HepG2 (cell line): ENCODE measurements at regions not wholly inside any gene's neighbourhood (a gene's known extent, or its start where the extent isn't known, plus 50 kb on each side); places are given as distances from the start of the nearest gene placed in this dataset.

ENCODE experiments used
- KDM5B ChIP-seq: sonication (generic); formaldehyde crosslinking; IDR thresholded peaks from 2 replicates; pipeline ENCODE4 v1.4.0; 2020; ENCODE audit warnings: missing genetic modification reagents, mild to moderate bottlenecking, borderline replicate concordance
- NFE2 ChIP-seq: sonication (generic); formaldehyde crosslinking; IDR thresholded peaks from 2 replicates; pipeline ENCODE4 v1.4.0; 2020; ENCODE audit warnings: missing genetic modification reagents
- PBX3 ChIP-seq: sonication (generic); formaldehyde crosslinking; IDR thresholded peaks from 2 replicates; pipeline ENCODE4 v1.8.1; 2023; ENCODE audit warnings: missing genetic modification reagents, inconsistent platforms, borderline replicate concordance
- TP53 ChIP-seq: sonication (generic); formaldehyde crosslinking; conservative IDR thresholded peaks from 2 replicates; pipeline ENCODE4 v1.4.0; 2020; ENCODE audit warnings: missing genetic modification reagents
- ZNF746 ChIP-seq: sonication (generic); formaldehyde crosslinking; IDR thresholded peaks from 2 replicates; pipeline ENCODE4 v1.8.0; 2022; ENCODE audit warnings: mild to moderate bottlenecking, missing genetic modification reagents

GRCh38 chr15:19973718-19974117, 567.9 kb downstream of the GOLGA6L6 start:
- TF ChIP-seq ZNF746 = no peak
- TF ChIP-seq TP53 (CRISPR knock-in tag) = no peak
- TF ChIP-seq NFE2 (CRISPR knock-in tag) = no peak
- no peak for TF ChIP-seq KDM5B (CRISPR knock-in tag)
- no peak for TF ChIP-seq PBX3 (CRISPR knock-in tag)
